Loucy (cell line): ENCODE measurements at regions not wholly inside any gene's neighbourhood (a gene's known extent, or its start where the extent isn't known, plus 50 kb on each side); places are given as distances from the start of the nearest gene placed in this dataset.

ENCODE experiments used
- H2AFZ ChIP-seq: fragments of 200-600 bp; sonication (generic); 2 replicates; pipeline ENCODE4 v1.6.0; 2016; ENCODE audit warnings: antibody characterized with exemption, mild to moderate bottlenecking, low read length, moderate library complexity
- H3F3A ChIP-seq: fragments of 200-600 bp; 2 replicates; pipeline ENCODE4 v1.6.0; 2016; ENCODE audit warnings: antibody characterized with exemption, low read depth, mild to moderate bottlenecking
- H3K27me3 ChIP-seq: fragments of 200-600 bp; sonication (generic); 2 replicates; pipeline ENCODE4 v1.6.1; 2014; ENCODE audit warnings: low read length, mild to moderate bottlenecking; ENCODE audit not compliant: insufficient read depth, poor library complexity, severe bottlenecking
- H3K36me3 ChIP-seq: fragments of 200-600 bp; sonication (generic); 2 replicates; pipeline ENCODE4 v1.6.1; 2016; ENCODE audit warnings: low read length; ENCODE audit not compliant: insufficient read depth
- H3K4me1 ChIP-seq: fragments of 200-600 bp; sonication (generic); 2 replicates; pipeline ENCODE4 v1.5.1; 2014; ENCODE audit warnings: low read length, mild to moderate bottlenecking; ENCODE audit not compliant: insufficient read depth, poor library complexity, severe bottlenecking
- H3K4me2 ChIP-seq: fragments of 200-600 bp; sonication (generic); 2 replicates; pipeline ENCODE4 v1.6.0; 2014; ENCODE audit warnings: antibody characterized with exemption, low read length, low read depth, mild to moderate bottlenecking; ENCODE audit not compliant: poor library complexity, severe bottlenecking
- H3K4me3 ChIP-seq: fragments of 200-600 bp; sonication (generic); 2 replicates; pipeline ENCODE4 v1.5.1; 2014; ENCODE audit warnings: low read length, mild to moderate bottlenecking, mixed read lengths; ENCODE audit not compliant: poor library complexity, severe bottlenecking
- H3K79me2 ChIP-seq: fragments of 200-600 bp; sonication (generic); 2 replicates; pipeline ENCODE4 v1.6.1; 2014; ENCODE audit warnings: low read length; ENCODE audit not compliant: insufficient read depth
- H3K9ac ChIP-seq: fragments of 200-600 bp; sonication (generic); 2 replicates; pipeline ENCODE4 v1.6.0; 2014; ENCODE audit warnings: mild to moderate bottlenecking, low read depth, low read length, moderate library complexity; ENCODE audit not compliant: poor library complexity, severe bottlenecking
- H3K9me2 ChIP-seq: fragments of 200-600 bp; sonication (generic); replicated peaks from 2 replicates; pipeline ENCODE4 v1.6.1; 2016; ENCODE audit warnings: low read depth, low read length, mixed read lengths
- H3K9me3 ChIP-seq: fragments of 200-600 bp; sonication (generic); 2 replicates; pipeline ENCODE4 v1.6.1; 2014; ENCODE audit warnings: mild to moderate bottlenecking, antibody characterized with exemption, low read length, low read depth; ENCODE audit not compliant: insufficient read depth
- H4K20me1 ChIP-seq: fragments of 200-600 bp; sonication (generic); 2 replicates; pipeline ENCODE4 v1.6.0; 2014; ENCODE audit warnings: antibody characterized with exemption, low read length, mild to moderate bottlenecking; ENCODE audit not compliant: insufficient read depth, poor library complexity, severe bottlenecking
- CTCF ChIP-seq: fragments of 200-600 bp; sonication (generic); conservative IDR thresholded peaks from 2 replicates; pipeline ENCODE4 v1.5.1; 2014; ENCODE audit warnings: mild to moderate bottlenecking, antibody characterized with exemption, low read length
- EZH2phosphoT487 ChIP-seq: fragments of 200-600 bp; IDR thresholded peaks from 2 replicates; pipeline ENCODE4 v1.6.1; 2018; ENCODE audit warnings: antibody characterized with exemption, mild to moderate bottlenecking, moderate library complexity, borderline replicate concordance

GRCh38 chr7:89926701-89927100 lies 227.6 kb upstream of the STEAP1 start:
- Histone ChIP-seq H4K20me1 (no peaks in the 10 kb centered on the region), H3K9me2 (no peaks in the 10 kb centered on the region)

GRCh38 chr7:89927762-89928161 lies 226.5 kb upstream of the STEAP1 start:
- no peaks in the 10 kb centered on the region for H3K27me3 ChIP-seq
- no peaks in the 10 kb centered on the region for H3F3A ChIP-seq
- H3K9me2 ChIP-seq: no peaks in the 10 kb centered on the region
- no peaks in the 10 kb centered on the region for H4K20me1 ChIP-seq
- H2AFZ ChIP-seq: no peak overlapping the region
- H3K9me3 ChIP-seq: no peaks in the 10 kb centered on the region
- no peaks in the 10 kb centered on the region for H3K79me2 ChIP-seq
- no peaks in the 10 kb centered on the region for H3K36me3 ChIP-seq
- no peaks in the 10 kb centered on the region for H3K4me1 ChIP-seq
- TF ChIP-seq CTCF (no peak), EZH2phosphoT487 (no peak)
- H3K4me3 ChIP-seq: no peak overlapping the region
- H3K4me2 ChIP-seq: no peak overlapping the region
- no peak overlapping the region for H3K9ac ChIP-seq

More at GRCh38 chr7:89926701-89927100, 227.6 kb upstream of the STEAP1 start:
- no peak overlapping the region for H2AFZ ChIP-seq
- no peaks in the 10 kb centered on the region for H3K79me2 ChIP-seq
- H3K36me3 ChIP-seq: no peaks in the 10 kb centered on the region
- no peaks in the 10 kb centered on the region for H3K27me3 ChIP-seq
- H3K4me1 ChIP-seq: no peaks in the 10 kb centered on the region
- H3K9ac ChIP-seq: no peak overlapping the region
- no peak for TF ChIP-seq EZH2phosphoT487
- no peak for TF ChIP-seq CTCF
- no peak overlapping the region for H3K4me3 ChIP-seq
- H3K9me3 ChIP-seq: no peaks in the 10 kb centered on the region
- H3F3A ChIP-seq: no peaks in the 10 kb centered on the region
- H3K4me2 ChIP-seq: no peak overlapping the region

- Histone ChIP-seq H3K36me3 (no peaks in the 10 kb centered on the region), H3K4me2 (no peak overlapping the region), H3K27me3 (no peaks in the 10 kb centered on the region), H4K20me1 (no peaks in the 10 kb centered on the region), H3K79me2 (no peaks in the 10 kb centered on the region), H3K9me2 (no peaks in the 10 kb centered on the region), H3K4me1 (no peaks in the 10 kb centered on the region), H3K9ac (no peak overlapping the region), H3F3A (no peaks in the 10 kb centered on the region), H2AFZ (no peak overlapping the region), H3K4me3 (no peak overlapping the region), H3K9me3 (no peaks in the 10 kb centered on the region)
- no peak for TF ChIP-seq EZH2phosphoT487
- no peak for TF ChIP-seq CTCF
These were observed 225.8 kb upstream of the STEAP1 start for GRCh38 chr7:89928451-89928850.
